WTC11 (cell line): ENCODE measurements at regions not wholly inside any gene's neighbourhood (a gene's known extent, or its start where the extent isn't known, plus 50 kb on each side); places are given as distances from the start of the nearest gene placed in this dataset.
A peak's percentile ranks its signal among the peaks of the same experiment; 100 is the strongest.

Source experiments
- ATAC-seq: fragments of 200-7000 bp; cut with Tn5 transposase; 2 replicates; pipeline ENCODE4 v1.10.0; 2021; ENCODE audit warnings: mild to moderate bottlenecking, moderate library complexity
- CTCF ChIA-PET: fragments of 300-600 bp; sonication (Branson Sonifier 250); formaldehyde crosslinking; loops from one replicate; lab custom pipeline; 2021; ENCODE audit warnings: antibody characterized with exemption; lab: Charles Lee
- POLR2A ChIA-PET: fragments of 350-600 bp; sonication (Branson Sonifier 250); formaldehyde crosslinking; loops from one replicate; lab custom pipeline; 2021; ENCODE audit warnings: antibody characterized with exemption; lab: Charles Lee
- DNase-seq: peaks from one replicate; pipeline ENCODE4 v3.0.0; 2021; ENCODE audit warnings: low spot score
- H3K27ac Mint-ChIP-seq: 2 replicates; pipeline ENCODE4 v1.8.0; 2021; ENCODE audit warnings: mixed read lengths
- H3K27me3 Mint-ChIP-seq: 2 replicates; pipeline ENCODE4 v1.8.0; 2021; ENCODE audit warnings: low read depth, mild to moderate bottlenecking, moderate library complexity, mixed read lengths
- H3K36me3 Mint-ChIP-seq: 2 replicates; pipeline ENCODE4 v1.8.0; 2021; ENCODE audit warnings: mixed read lengths
- H3K4me1 Mint-ChIP-seq: 2 replicates; pipeline ENCODE4 v1.8.0; 2022; ENCODE audit warnings: mixed read lengths
- H3K4me3 Mint-ChIP-seq: 2 replicates; pipeline ENCODE4 v1.8.0; 2021; ENCODE audit warnings: mild to moderate bottlenecking, moderate library complexity, mixed read lengths
- H3K9me3 Mint-ChIP-seq: 2 replicates; pipeline ENCODE4 v1.8.0; 2021; ENCODE audit warnings: mixed read lengths
- ATF3 ChIP-seq: sonication (generic); formaldehyde crosslinking; conservative IDR thresholded peaks from 2 replicates; pipeline ENCODE4 v1.8.1; 2022; ENCODE audit warnings: mild to moderate bottlenecking, missing genetic modification reagents
- CTCF ChIP-seq: fragments of 200-600 bp; IDR thresholded peaks from 2 replicates; pipeline ENCODE4 v1.8.0; 2022; ENCODE audit warnings: antibody characterized with exemption
- E2F5 ChIP-seq: sonication (generic); formaldehyde crosslinking; IDR thresholded peaks from 2 replicates; pipeline ENCODE4 v1.8.1; 2022; ENCODE audit warnings: mild to moderate bottlenecking, moderate library complexity, missing genetic modification reagents
- FOXK1 ChIP-seq: sonication (generic); formaldehyde crosslinking; IDR thresholded peaks from 2 replicates; pipeline ENCODE4 v1.8.0; 2022; ENCODE audit warnings: mild to moderate bottlenecking, moderate library complexity, missing genetic modification reagents
- FOXP1 ChIP-seq: sonication (generic); formaldehyde crosslinking; IDR thresholded peaks from 2 replicates; pipeline ENCODE4 v1.8.0; 2022; ENCODE audit warnings: missing genetic modification reagents, mild to moderate bottlenecking, moderate library complexity, borderline replicate concordance
- FOXP4 ChIP-seq: sonication (generic); formaldehyde crosslinking; IDR thresholded peaks from 2 replicates; pipeline ENCODE4 v1.8.0; 2022; ENCODE audit warnings: mild to moderate bottlenecking, missing genetic modification reagents
- GTF2I ChIP-seq: fragments of 250-450 bp; sonication (Bioruptor Pico); conservative IDR thresholded peaks from 2 replicates; pipeline ENCODE4 v1.4.0; 2021; ENCODE audit warnings: mild to moderate bottlenecking
- HMGA2 ChIP-seq: fragments of 250-450 bp; sonication (Bioruptor Pico); IDR thresholded peaks from 2 replicates; pipeline ENCODE4 v1.4.0; 2021; ENCODE audit warnings: mild to moderate bottlenecking, moderate library complexity
- JUN ChIP-seq: sonication (generic); formaldehyde crosslinking; IDR thresholded peaks from 2 replicates; pipeline ENCODE4 v1.8.0; 2023; ENCODE audit warnings: mild to moderate bottlenecking, missing genetic modification reagents
- MXD4 ChIP-seq: fragments of 250-450 bp; sonication (Bioruptor Pico); IDR thresholded peaks from 2 replicates; pipeline ENCODE4 v1.8.0; 2021; ENCODE audit warnings: mild to moderate bottlenecking, moderate library complexity, borderline replicate concordance
- MYBL2 ChIP-seq: sonication (generic); formaldehyde crosslinking; IDR thresholded peaks from 2 replicates; pipeline ENCODE4 v1.8.1; 2023; ENCODE audit warnings: mild to moderate bottlenecking, moderate library complexity, missing genetic modification reagents
- NFE2L1 ChIP-seq: sonication (generic); formaldehyde crosslinking; IDR thresholded peaks from 2 replicates; pipeline ENCODE4 v1.8.1; 2023; ENCODE audit warnings: missing genetic modification reagents
- RORB ChIP-seq: fragments of 250-450 bp; sonication (Bioruptor Pico); IDR thresholded peaks from 2 replicates; pipeline ENCODE4 v1.9.0; 2021; ENCODE audit warnings: mild to moderate bottlenecking
- STAT6 ChIP-seq: sonication (generic); formaldehyde crosslinking; conservative IDR thresholded peaks from 2 replicates; pipeline ENCODE4 v1.8.1; 2023; ENCODE audit warnings: mild to moderate bottlenecking, low read depth, missing genetic modification reagents, moderate library complexity
- USF2 ChIP-seq: sonication (generic); formaldehyde crosslinking; IDR thresholded peaks from 2 replicates; pipeline ENCODE4 v1.8.1; 2023; ENCODE audit warnings: mild to moderate bottlenecking, missing genetic modification reagents, moderate library complexity
- ZNF416 ChIP-seq: fragments of 250-450 bp; sonication (Bioruptor Pico); IDR thresholded peaks from 2 replicates; pipeline ENCODE4 v1.9.0; 2021; ENCODE audit warnings: mild to moderate bottlenecking, inconsistent platforms
- TF ChIP-seq, protein P1 (sequence below): fragments of 250-450 bp; sonication (Bioruptor Pico); IDR thresholded peaks from 2 replicates; pipeline ENCODE4 v1.8.0; 2021; ENCODE audit warnings: mild to moderate bottlenecking
- TF ChIP-seq, protein P2 (sequence below): sonication (generic); formaldehyde crosslinking; IDR thresholded peaks from 2 replicates; pipeline ENCODE4 v1.8.1; 2023; ENCODE audit warnings: mild to moderate bottlenecking, moderate library complexity, missing genetic modification reagents
- TF ChIP-seq, protein P3 (sequence below): fragments of 250-450 bp; sonication (Bioruptor Pico); IDR thresholded peaks from 2 replicates; pipeline ENCODE4 v1.9.0; 2021; ENCODE audit warnings: moderate library complexity, mild to moderate bottlenecking, inconsistent platforms, borderline replicate concordance

DNA sequence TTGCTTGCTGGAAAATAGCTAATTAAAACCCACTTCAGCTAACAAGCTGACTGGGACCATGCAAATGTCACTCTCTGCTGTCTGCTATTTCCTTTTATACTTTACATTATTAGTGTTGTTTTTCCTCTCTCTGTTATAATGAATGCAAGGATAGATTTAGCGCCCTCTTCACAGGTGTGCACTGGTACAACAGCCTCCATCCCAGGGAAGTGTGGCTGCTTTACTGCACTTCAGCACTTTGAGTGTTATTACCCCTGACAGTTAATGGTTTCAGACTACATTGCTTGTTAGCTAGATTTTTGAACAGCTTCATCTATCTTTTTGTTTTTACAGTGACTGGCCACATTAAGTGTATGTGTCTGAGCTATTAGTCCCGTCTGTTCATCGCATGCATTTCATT, 405.7 kb downstream of the RNF144B start:
- CTCF ChIA-PET = no interaction called here
- H3K4me1 Mint-ChIP-seq = peaks cover 12% of the 10 kb centered on the region
- DNase-seq = no peak
- H3K9me3 Mint-ChIP-seq = peaks cover 4% of the 10 kb centered on the region; the same call in 1 of the 2 replicates
- no peak for TF ChIP-seq ATF3 (CRISPR knock-in tag)
- TF ChIP-seq JUN (CRISPR knock-in tag) = no peak
- no peak for TF ChIP-seq NFE2L1 (CRISPR knock-in tag)
- TF ChIP-seq FOXP4 (CRISPR knock-in tag) = no peak
- no peak for TF ChIP-seq GTF2I (CRISPR knock-in tag)
- TF ChIP-seq, all 79 proteins: peak for 0
- H3K27me3 Mint-ChIP-seq = no peaks in the 10 kb centered on the region
- H3K36me3 Mint-ChIP-seq = no peaks in the 10 kb centered on the region
- no peak overlapping the region for H3K4me3 Mint-ChIP-seq
- no peak overlapping the region for H3K27ac Mint-ChIP-seq
- peak; percentile 71 for ATAC-seq
- POLR2A ChIA-PET = no interaction called here

DNA sequence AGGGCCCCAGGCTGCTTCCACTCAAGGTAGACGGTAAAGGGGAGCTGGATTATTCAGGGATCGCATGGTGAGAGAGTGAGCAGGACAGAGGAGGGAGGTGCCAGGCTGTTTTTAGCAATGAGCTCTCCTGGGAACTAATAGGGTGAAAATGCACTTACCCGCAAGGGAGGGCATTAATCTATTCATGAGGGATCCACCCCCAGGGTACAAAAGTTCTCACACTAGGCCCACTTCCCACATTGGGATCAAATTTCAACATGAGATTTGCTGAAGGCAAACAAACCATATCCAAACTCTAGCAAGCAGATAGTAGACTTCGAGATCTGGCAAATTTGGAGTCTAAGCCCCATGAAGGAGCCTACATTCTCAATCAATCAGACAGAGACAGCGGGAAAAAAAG, 408.6 kb downstream of the RNF144B start:
- no peak overlapping the region for H3K4me3 Mint-ChIP-seq
- no peak for TF ChIP-seq RORB (CRISPR knock-in tag)
- TF ChIP-seq CTCF = no peak
- TF ChIP-seq, protein P1, sequence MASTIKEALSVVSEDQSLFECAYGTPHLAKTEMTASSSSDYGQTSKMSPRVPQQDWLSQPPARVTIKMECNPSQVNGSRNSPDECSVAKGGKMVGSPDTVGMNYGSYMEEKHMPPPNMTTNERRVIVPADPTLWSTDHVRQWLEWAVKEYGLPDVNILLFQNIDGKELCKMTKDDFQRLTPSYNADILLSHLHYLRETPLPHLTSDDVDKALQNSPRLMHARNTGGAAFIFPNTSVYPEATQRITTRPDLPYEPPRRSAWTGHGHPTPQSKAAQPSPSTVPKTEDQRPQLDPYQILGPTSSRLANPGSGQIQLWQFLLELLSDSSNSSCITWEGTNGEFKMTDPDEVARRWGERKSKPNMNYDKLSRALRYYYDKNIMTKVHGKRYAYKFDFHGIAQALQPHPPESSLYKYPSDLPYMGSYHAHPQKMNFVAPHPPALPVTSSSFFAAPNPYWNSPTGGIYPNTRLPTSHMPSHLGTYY (CRISPR knock-in tag) = no peak
- TF ChIP-seq, protein P2, sequence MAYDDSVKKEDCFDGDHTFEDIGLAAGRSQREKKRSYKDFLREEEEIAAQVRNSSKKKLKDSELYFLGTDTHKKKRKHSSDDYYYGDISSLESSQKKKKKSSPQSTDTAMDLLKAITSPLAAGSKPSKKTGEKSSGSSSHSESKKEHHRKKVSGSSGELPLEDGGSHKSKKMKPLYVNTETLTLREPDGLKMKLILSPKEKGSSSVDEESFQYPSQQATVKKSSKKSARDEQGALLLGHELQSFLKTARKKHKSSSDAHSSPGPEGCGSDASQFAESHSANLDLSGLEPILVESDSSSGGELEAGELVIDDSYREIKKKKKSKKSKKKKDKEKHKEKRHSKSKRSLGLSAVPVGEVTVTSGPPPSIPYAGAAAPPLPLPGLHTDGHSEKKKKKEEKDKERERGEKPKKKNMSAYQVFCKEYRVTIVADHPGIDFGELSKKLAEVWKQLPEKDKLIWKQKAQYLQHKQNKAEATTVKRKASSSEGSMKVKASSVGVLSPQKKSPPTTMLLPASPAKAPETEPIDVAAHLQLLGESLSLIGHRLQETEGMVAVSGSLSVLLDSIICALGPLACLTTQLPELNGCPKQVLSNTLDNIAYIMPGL = no peak
- no peak for TF ChIP-seq ZNF416 (CRISPR knock-in tag)
- no peak for TF ChIP-seq MYBL2 (CRISPR knock-in tag)
- TF ChIP-seq FOXP1 = no peak
- DNase-seq (no peak), ATAC-seq (peak; percentile 50)
- H3K27me3 Mint-ChIP-seq = no peaks in the 10 kb centered on the region
- ChIA-PET POLR2A (no interaction called here), CTCF (interaction anchor here (0.6 kb wide), 1 partner anchor 46 kb away, joined by 5 read pairs; no protein-coding TSS in a partner anchor)
- H3K36me3 Mint-ChIP-seq = no peaks in the 10 kb centered on the region
- 0 out of 2 replicates have a peak overlapping the region, but pooled peaks have one; percentile 38 for H3K27ac Mint-ChIP-seq
- peaks cover 12% of the 10 kb centered on the region for H3K4me1 Mint-ChIP-seq
- H3K9me3 Mint-ChIP-seq = no peaks in the 10 kb centered on the region

DNA sequence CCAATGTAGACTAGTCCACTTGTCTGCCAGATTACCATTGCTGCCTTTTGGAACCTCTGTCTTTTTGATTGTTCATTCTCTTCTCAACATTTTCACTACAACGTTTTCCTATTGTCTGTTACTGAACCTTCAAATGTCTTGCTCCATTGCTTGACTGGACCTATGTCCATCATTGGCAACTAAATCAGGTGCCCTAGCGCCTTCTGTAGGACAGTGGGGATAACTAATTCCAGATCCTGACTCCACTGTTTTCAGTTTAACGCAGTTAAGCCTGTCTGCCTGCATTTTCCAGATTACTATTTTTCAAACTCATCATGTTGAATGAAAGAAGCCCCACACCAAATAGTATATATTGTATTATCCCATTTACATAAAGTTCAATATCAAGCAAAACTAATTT, 433.6 kb downstream of the RNF144B start:
- Mint-ChIP-seq H3K4me3 (no peak overlapping the region), H3K27me3 (no peaks in the 10 kb centered on the region), H3K36me3 (peaks cover 22% of the 10 kb centered on the region), H3K27ac (no peak overlapping the region), H3K9me3 (peaks cover 31% of the 10 kb centered on the region), H3K4me1 (peaks cover 5% of the 10 kb centered on the region)
- ChIA-PET CTCF (interaction anchor here (1.0 kb wide), 1 partner anchor 72 kb away, joined by 4 read pairs; no protein-coding TSS in a partner anchor), POLR2A (no interaction called here)
- peak; percentile 75 for ATAC-seq
- peak; percentile 19 for DNase-seq
- TF ChIP-seq HMGA2 (CRISPR knock-in tag) = no peak
- TF ChIP-seq JUN (CRISPR knock-in tag) = no peak
- TF ChIP-seq E2F5 (CRISPR knock-in tag) = no peak
- TF ChIP-seq FOXK1 (CRISPR knock-in tag) = no peak
- TF ChIP-seq STAT6 (CRISPR knock-in tag) = no peak
- TF ChIP-seq USF2 (CRISPR knock-in tag) = no peak
- TF ChIP-seq, protein P3, sequence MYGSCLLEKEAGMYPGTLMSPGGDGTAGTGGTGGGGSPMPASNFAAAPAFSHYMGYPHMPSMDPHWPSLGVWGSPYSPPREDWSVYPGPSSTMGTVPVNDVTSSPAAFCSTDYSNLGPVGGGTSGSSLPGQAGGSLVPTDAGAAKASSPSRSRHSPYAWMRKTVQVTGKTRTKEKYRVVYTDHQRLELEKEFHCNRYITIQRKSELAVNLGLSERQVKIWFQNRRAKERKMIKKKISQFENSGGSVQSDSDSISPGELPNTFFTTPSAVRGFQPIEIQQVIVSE (CRISPR knock-in tag) = no peak
- TF ChIP-seq MXD4 (CRISPR knock-in tag) = no peak
